ENCODE measurements at regions not wholly inside any gene's neighbourhood (a gene's known extent, or its start where the extent isn't known, plus 50 kb on each side); places are given as distances from the start of the nearest gene placed in this dataset.

- no peak for TF ChIP-seq POLR2AphosphoS5 (IDR thresholded peaks at IDR 0.05; ENCODE audit: low read depth, low read length)
- TF ChIP-seq POU2F2 (IDR thresholded peaks at IDR 0.05; ENCODE audit: low read depth, low read length), result no peak
- TF ChIP-seq SPI1 (IDR thresholded peaks at IDR 0.05; ENCODE audit: low read depth, low read length), result 0 out of 2 replicates have a peak, but pooled peaks have one; percentile 2
- no peak for TF ChIP-seq PAX5 (IDR thresholded peaks at IDR 0.05; ENCODE audit: insufficient read depth, low read length, severe bottlenecking)
- TF ChIP-seq TAF1 (IDR thresholded peaks at IDR 0.05; ENCODE audit: low read depth, low read length), result no peak
- TF ChIP-seq POLR2A (IDR thresholded peaks at IDR 0.05; ENCODE audit: low read depth, low read length), result no peak
- FAIRE-seq, result peak; percentile 80
- no peak for DNase-seq (ENCODE audit: insufficient read length, low spot score)
Observed at GRCh38 chr11:29343465-29344333, 673.1 kb downstream of the KCNA4 start.

GRCh38 chr11:29336727-29337575 is 679.9 kb downstream of the KCNA4 start:
- no peak for TF ChIP-seq POLR2A (IDR thresholded peaks at IDR 0.05; ENCODE audit: low read depth, low read length)
- no peak for TF ChIP-seq PAX5 (IDR thresholded peaks at IDR 0.05; ENCODE audit: insufficient read depth, low read length, severe bottlenecking)
- TF ChIP-seq TAF1 (IDR thresholded peaks at IDR 0.05; ENCODE audit: low read depth, low read length), result no peak
- no peak for TF ChIP-seq POU2F2 (IDR thresholded peaks at IDR 0.05; ENCODE audit: low read depth, low read length)
- TF ChIP-seq SPI1 (IDR thresholded peaks at IDR 0.05; ENCODE audit: low read depth, low read length), result no peak
- no peak for TF ChIP-seq POLR2AphosphoS5 (IDR thresholded peaks at IDR 0.05; ENCODE audit: low read depth, low read length)
- DNase-seq (ENCODE audit: insufficient read length, low spot score) (no peak), FAIRE-seq (no peak)

- DNase-seq (ENCODE audit: insufficient read length, low spot score) (no peak), FAIRE-seq (no peak)
- TF ChIP-seq PAX5 (IDR thresholded peaks at IDR 0.05; ENCODE audit: insufficient read depth, low read length, severe bottlenecking) (no peak), POU2F2 (IDR thresholded peaks at IDR 0.05; ENCODE audit: low read depth, low read length) (no peak), POLR2A (IDR thresholded peaks at IDR 0.05; ENCODE audit: low read depth, low read length) (no peak), TAF1 (IDR thresholded peaks at IDR 0.05; ENCODE audit: low read depth, low read length) (no peak), SPI1 (IDR thresholded peaks at IDR 0.05; ENCODE audit: low read depth, low read length) (no peak), POLR2AphosphoS5 (IDR thresholded peaks at IDR 0.05; ENCODE audit: low read depth, low read length) (no peak)
Observed at GRCh38 chr11:29334776-29335130, 682.1 kb downstream of the KCNA4 start.

DNA sequence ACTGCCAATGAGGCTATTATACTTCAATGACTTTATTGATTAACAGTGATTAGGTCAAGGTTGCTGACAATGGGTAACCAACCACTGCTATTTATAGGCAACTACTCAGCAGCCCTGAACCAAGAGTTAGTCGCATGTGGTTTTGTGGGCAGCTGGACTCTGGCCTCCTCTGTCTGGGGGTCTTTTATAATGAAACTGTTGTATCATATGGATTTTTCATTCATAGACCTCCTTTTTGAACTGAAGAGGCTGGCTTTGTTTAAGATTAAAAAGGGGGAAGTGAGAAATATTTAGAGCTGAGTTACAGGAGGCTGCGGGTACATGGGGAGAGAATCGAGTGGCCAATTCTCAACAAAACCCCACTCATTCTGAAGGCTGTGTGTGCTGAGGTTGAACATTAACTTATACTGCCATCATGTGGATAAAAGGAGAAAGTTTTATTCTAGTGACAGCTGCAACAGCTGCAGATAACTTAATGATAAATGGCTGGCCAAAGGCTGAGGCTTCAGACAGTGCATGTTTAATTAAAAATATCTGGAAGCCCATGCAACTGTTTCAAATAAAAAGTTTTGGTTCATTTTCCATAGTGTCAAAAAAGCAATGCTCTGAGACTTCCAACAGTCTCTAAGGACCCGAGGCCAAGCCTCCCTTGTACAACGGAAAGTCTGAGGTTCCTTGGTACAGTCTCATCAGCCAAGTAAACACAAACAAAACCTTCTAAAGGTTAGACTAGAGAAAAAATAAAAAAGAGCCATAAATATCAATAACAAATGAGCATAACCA is 682.6 kb downstream of the KCNA4 start:
- DNase-seq (ENCODE audit: insufficient read length, low spot score) (no peak), FAIRE-seq (no peak)
- TF ChIP-seq PAX5 (IDR thresholded peaks at IDR 0.05; ENCODE audit: insufficient read depth, low read length, severe bottlenecking) (no peak), SPI1 (IDR thresholded peaks at IDR 0.05; ENCODE audit: low read depth, low read length) (peak; percentile 73)

- no peak for DNase-seq (ENCODE audit: insufficient read length, low spot score)
- FAIRE-seq, result no peak
- no peak for TF ChIP-seq TAF1 (IDR thresholded peaks at IDR 0.05; ENCODE audit: low read depth, low read length)
- TF ChIP-seq SPI1 (IDR thresholded peaks at IDR 0.05; ENCODE audit: low read depth, low read length), result no peak
- no peak for TF ChIP-seq POU2F2 (IDR thresholded peaks at IDR 0.05; ENCODE audit: low read depth, low read length)
- no peak for TF ChIP-seq POLR2A (IDR thresholded peaks at IDR 0.05; ENCODE audit: low read depth, low read length)
- no peak for TF ChIP-seq POLR2AphosphoS5 (IDR thresholded peaks at IDR 0.05; ENCODE audit: low read depth, low read length)
- no peak for TF ChIP-seq PAX5 (IDR thresholded peaks at IDR 0.05; ENCODE audit: insufficient read depth, low read length, severe bottlenecking)
Observed at GRCh38 chr11:29331451-29332010, 685.3 kb downstream of the KCNA4 start.

DNA sequence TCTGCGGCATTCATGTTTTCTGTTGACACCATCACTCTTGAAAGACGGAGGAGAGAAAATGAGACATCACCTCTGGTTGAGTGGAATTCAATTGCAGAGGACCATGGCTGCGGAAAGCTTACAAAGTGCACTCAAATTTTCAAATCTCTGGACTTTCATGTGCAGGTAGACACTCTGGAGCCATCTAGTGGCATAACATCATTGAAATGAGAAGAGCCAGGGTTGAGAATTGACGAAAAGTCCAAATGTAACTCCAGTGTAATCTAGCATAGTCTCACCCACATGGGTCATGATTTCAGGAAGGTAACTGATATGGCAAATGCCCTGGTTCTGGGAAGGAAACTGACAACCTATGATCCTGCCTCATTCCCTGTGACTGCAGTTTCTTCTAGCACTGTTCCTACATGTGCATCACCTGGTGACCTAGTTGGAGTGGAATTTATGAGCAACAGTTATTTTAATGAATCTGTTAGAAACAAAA is 687.8 kb downstream of the KCNA4 start:
- no peak for DNase-seq (ENCODE audit: insufficient read length, low spot score)
- no peak for FAIRE-seq

DNA sequence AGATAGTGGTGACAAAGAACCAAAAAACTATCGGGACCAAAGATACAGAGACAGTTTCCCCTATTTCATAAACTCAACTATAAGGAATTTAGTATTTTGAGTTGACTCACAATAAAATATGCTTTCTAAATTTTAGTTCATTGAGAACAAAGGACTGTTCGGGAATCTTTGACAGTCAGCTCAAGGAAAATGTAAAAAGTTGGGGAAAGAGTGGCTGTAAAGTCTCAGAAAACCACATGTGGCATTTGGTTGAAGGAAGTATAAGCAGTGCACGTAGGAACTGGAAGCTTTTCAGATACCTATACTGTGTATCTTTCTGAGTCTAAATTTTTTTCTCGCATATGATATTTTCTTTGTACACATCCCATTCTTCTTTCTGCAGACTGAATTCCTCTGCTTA is 688.9 kb downstream of the KCNA4 start:
- TF ChIP-seq TAF1 (IDR thresholded peaks at IDR 0.05; ENCODE audit: low read depth, low read length), result no peak
- TF ChIP-seq POLR2AphosphoS5 (IDR thresholded peaks at IDR 0.05; ENCODE audit: low read depth, low read length), result no peak
- no peak for TF ChIP-seq PAX5 (IDR thresholded peaks at IDR 0.05; ENCODE audit: insufficient read depth, low read length, severe bottlenecking)
- no peak for TF ChIP-seq POLR2A (IDR thresholded peaks at IDR 0.05; ENCODE audit: low read depth, low read length)
- TF ChIP-seq SPI1 (IDR thresholded peaks at IDR 0.05; ENCODE audit: low read depth, low read length), result no peak
- no peak for TF ChIP-seq POU2F2 (IDR thresholded peaks at IDR 0.05; ENCODE audit: low read depth, low read length)
- no peak for DNase-seq (ENCODE audit: insufficient read length, low spot score)
- FAIRE-seq, result no peak

More for the DNA sequence above, 687.8 kb downstream of the KCNA4 start:
- TF ChIP-seq POU2F2 (IDR thresholded peaks at IDR 0.05; ENCODE audit: low read depth, low read length) (no peak), SPI1 (IDR thresholded peaks at IDR 0.05; ENCODE audit: low read depth, low read length) (no peak), POLR2AphosphoS5 (IDR thresholded peaks at IDR 0.05; ENCODE audit: low read depth, low read length) (no peak), TAF1 (IDR thresholded peaks at IDR 0.05; ENCODE audit: low read depth, low read length) (no peak), POLR2A (IDR thresholded peaks at IDR 0.05; ENCODE audit: low read depth, low read length) (no peak)

GRCh38 chr11:29326757-29327156 is 690.1 kb downstream of the KCNA4 start:
- no peak for FAIRE-seq
- DNase-seq (ENCODE audit: insufficient read length, low spot score), result no peak
- no peak for TF ChIP-seq PAX5 (IDR thresholded peaks at IDR 0.05; ENCODE audit: insufficient read depth, low read length, severe bottlenecking)
- no peak for TF ChIP-seq POLR2AphosphoS5 (IDR thresholded peaks at IDR 0.05; ENCODE audit: low read depth, low read length)
- no peak for TF ChIP-seq POU2F2 (IDR thresholded peaks at IDR 0.05; ENCODE audit: low read depth, low read length)
- TF ChIP-seq TAF1 (IDR thresholded peaks at IDR 0.05; ENCODE audit: low read depth, low read length), result no peak
- no peak for TF ChIP-seq POLR2A (IDR thresholded peaks at IDR 0.05; ENCODE audit: low read depth, low read length)
- no peak for TF ChIP-seq SPI1 (IDR thresholded peaks at IDR 0.05; ENCODE audit: low read depth, low read length)
